GM12878 (cell line): ENCODE measurements at regions not wholly inside any gene's neighbourhood (a gene's known extent, or its start where the extent isn't known, plus 50 kb on each side); places are given as distances from the start of the nearest gene placed in this dataset.

Source experiments
- ATAC-seq: fragments of 200-7000 bp; cut with Tn5 transposase; 3 replicates; pipeline ENCODE4 v1.9.1; 2020; ENCODE audit warnings: mild to moderate bottlenecking, moderate library complexity
- BruUV-seq: library from RNA; stranded (reverse); fragments of 400-500 nt; replicated peaks from 2 replicates; lab custom pipeline; 2021; lab: Mats Ljungman, UMichigan
- CTCF ChIA-PET: fragments of 300-600 bp; sonication (Branson Sonifier 250); formaldehyde crosslinking; extraction: SDS; loops from one replicate; lab custom pipeline; 2021; ENCODE audit warnings: inconsistent platforms; lab: Yijun Ruan, JAX
- POLR2A ChIA-PET: fragments of 350-600 bp; formaldehyde crosslinking; extraction: SDS; loops from one replicate; lab custom pipeline; 2021; ENCODE audit warnings: inconsistent platforms; lab: Charles Lee
- RAD21 ChIA-PET: fragments of 300-600 bp; sonication (Branson Sonifier 250); formaldehyde crosslinking; loops from one replicate; lab custom pipeline; 2023; ENCODE audit warnings: antibody characterized with exemption; ENCODE audit not compliant: unreplicated experiment; lab: Charles Lee
- SMC1A ChIA-PET: fragments of 300-600 bp; sonication (Branson Sonifier 250); formaldehyde crosslinking; loops from one replicate; lab custom pipeline; 2023; ENCODE audit not compliant: unreplicated experiment, uncharacterized antibody; lab: Charles Lee
- DNase-seq: peaks from one replicate; pipeline ENCODE4 v3.0.0-alpha.2; 2011; ENCODE audit warnings: low read depth, low spot score
- FAIRE-seq: peaks from 3 replicates; lab custom pipeline; 2011; peaks lifted over from hg19 to GRCh38; lab: Jason Lieb, UNC
- H2AFZ ChIP-seq: 2 replicates; pipeline ENCODE4 v1.6.0; 2011; ENCODE audit warnings: low read depth, low read length, control low read depth; ENCODE audit not compliant: control insufficient read depth
- H3K27ac ChIP-seq: 2 replicates; pipeline ENCODE4 v1.5.1; 2011; ENCODE audit warnings: control low read depth; ENCODE audit not compliant: control insufficient read depth, insufficient read depth
- H3K27me3 ChIP-seq, 2 experiments: replicated peaks in 1 of 2; 2 replicates each; pipeline versions ENCODE4 v1.6.0 to v1.6.1; 2011; ENCODE audit warnings: low read length in 1 of 2; ENCODE audit not compliant: control insufficient read depth in 2 of 2, insufficient read depth in 2 of 2
- H3K36me3 ChIP-seq, 2 experiments: 2 replicates each; pipeline ENCODE4 v1.5.1; 2011; ENCODE audit warnings: low read length in 1 of 2; ENCODE audit not compliant: control insufficient read depth in 2 of 2, insufficient read depth in 2 of 2
- H3K4me1 ChIP-seq: 2 replicates; pipeline ENCODE4 v1.6.1; 2011; ENCODE audit warnings: mild to moderate bottlenecking, low read length, moderate library complexity, mixed read lengths; ENCODE audit not compliant: control insufficient read depth, insufficient read depth
- H3K4me2 ChIP-seq: 2 replicates; pipeline ENCODE4 v1.6.0; 2011; ENCODE audit warnings: control low read depth; ENCODE audit not compliant: control insufficient read depth, insufficient read depth
- H3K4me3 ChIP-seq: fragments of 200-600 bp; sonication (generic); 2 replicates; pipeline ENCODE4 v1.5.1; 2016
- H3K79me2 ChIP-seq: 2 replicates; pipeline ENCODE4 v1.6.0; 2011; ENCODE audit warnings: low read length; ENCODE audit not compliant: control insufficient read depth, insufficient read depth
- H3K9ac ChIP-seq: 2 replicates; pipeline ENCODE4 v1.8.0; 2011; ENCODE audit warnings: low read length, control low read depth, mixed read lengths; ENCODE audit not compliant: control insufficient read depth, insufficient read depth
- H3K9me3 ChIP-seq: replicated peaks from 3 replicates; pipeline ENCODE4 v1.5.1; 2011; ENCODE audit warnings: mild to moderate bottlenecking, low read length; ENCODE audit not compliant: control insufficient read depth, insufficient read depth
- H4K20me1 ChIP-seq: 2 replicates; pipeline ENCODE4 v1.6.0; 2011; ENCODE audit not compliant: control insufficient read depth, insufficient read depth
- CUX1 ChIP-seq: IDR thresholded peaks from 2 replicates; pipeline ENCODE4 v1.6.1; 2012; ENCODE audit warnings: improper control_type of control experiment, low read depth, low read length; ENCODE audit not compliant: insufficient replicate concordance
- EED ChIP-seq: sonication (generic); IDR thresholded peaks from 2 replicates; pipeline ENCODE4 v1.6.1; 2016; ENCODE audit warnings: antibody characterized with exemption, low read depth
- HDAC6 ChIP-seq: fragments of 200-600 bp; sonication (generic); IDR thresholded peaks from one replicate; pipeline ENCODE4 v1.8.0; 2017; ENCODE audit warnings: antibody characterized with exemption; ENCODE audit not compliant: unreplicated experiment
- IKZF1 ChIP-seq: fragments of 450-650 bp; conservative IDR thresholded peaks from 2 replicates; pipeline ENCODE4 v1.6.1; 2017; ENCODE audit warnings: antibody characterized with exemption, mild to moderate bottlenecking
- SUPT20H ChIP-seq: IDR thresholded peaks from 2 replicates; pipeline ENCODE4 v1.6.1; 2011; ENCODE audit warnings: low read depth, mild to moderate bottlenecking, low read length, moderate library complexity, borderline replicate concordance; ENCODE audit not compliant: control insufficient read depth
- YBX1 ChIP-seq: fragments of 450-650 bp; IDR thresholded peaks from 2 replicates; pipeline ENCODE4 v1.6.1; 2016; ENCODE audit warnings: antibody characterized with exemption
- ZNF384 ChIP-seq: IDR thresholded peaks from 2 replicates; pipeline ENCODE4 v1.6.1; 2012; ENCODE audit warnings: low read depth, mild to moderate bottlenecking, low read length, improper control_type of control experiment, borderline replicate concordance
- WGBS: methylation state at CpG from one replicate; pipeline ENCODE4 v1.1.6; 2016; ENCODE audit warnings: low lambda C conversion rate; ENCODE audit not compliant: insufficient replicate concordance, insufficient coverage; ENCODE audit errors: missing lambda C conversion rate; 5-methylcytosine and 5-hydroxymethylcytosine counted together
- in situ Hi-C: fragments of 300-500 bp; cut with MboI; formaldehyde crosslinking; loops from 9 replicates; pipeline ENCODE4 v1.14.3; 2018; ENCODE audit warnings: mixed read lengths
- intact Hi-C: fragments of 100-400 bp; cut with micrococcal nuclease; formaldehyde crosslinking; loops from one replicate; pipeline ENCODE4 v1.14.2; 2022; ENCODE audit not compliant: unreplicated experiment

- intact Hi-C loops (no loop called here), in situ Hi-C loops (no loop called here)
- Histone ChIP-seq H3K4me2 (no peak overlapping the region), H3K79me2 (no peaks in the 10 kb centered on the region), H3K4me3 (no peak overlapping the region), H3K9ac (no peak overlapping the region), H2AFZ (no peak overlapping the region), H4K20me1 (no peaks in the 10 kb centered on the region), H3K36me3 (no peaks in the 10 kb centered on the region), H3K27me3 (peaks cover 0 to 1% of the 10 kb centered on the region in 2 experiments; a peak in 1 of 4 replicates), H3K9me3 (no peaks in the 10 kb centered on the region), H3K27ac (no peak overlapping the region), H3K4me1 (no peaks in the 10 kb centered on the region)
- BruUV-seq = no TSS peak
- no peak for ATAC-seq
- ChIA-PET POLR2A (no interaction called here), SMC1A (no interaction called here), CTCF (interaction anchor here (0.8 kb wide), 1 partner anchor 35 kb away, joined by 3 read pairs; no protein-coding TSS in a partner anchor), RAD21 (no interaction called here)
- no peak for FAIRE-seq
- WGBS = 17% methylated on average over 3 of the region's 3 CpGs
- DNase-seq = no peak
- TF ChIP-seq SUPT20H (no peak), EED (no peak), CUX1 (no peak), ZNF384 (no peak), IKZF1 (no peak), YBX1 (no peak), HDAC6 (no peak)
Measured at GRCh38 chr10:78353636-78354035, 320.0 kb downstream of the RPS24 start.
